ENCODE measurements at regions not wholly inside any gene's neighbourhood (a gene's known extent, or its start where the extent isn't known, plus 50 kb on each side); places are given as distances from the start of the nearest gene placed in this dataset.
A peak's percentile ranks its signal among the peaks of the same experiment; 100 is the strongest.

- DNase-seq (ENCODE audit: extremely low spot score, unreplicated experiment) = no peak
- Mint-ChIP-seq H3K4me1 (ENCODE audit: unreplicated experiment) (no peaks in the 10 kb centered on the region), H3K9me3 (ENCODE audit: unreplicated experiment) (no peaks in the 10 kb centered on the region), H3K27me3 (ENCODE audit: unreplicated experiment) (no peaks in the 10 kb centered on the region), H3K4me3 (ENCODE audit: unreplicated experiment) (no peak overlapping the region), H3K27ac (ENCODE audit: unreplicated experiment) (no peak overlapping the region), H3K36me3 (ENCODE audit: unreplicated experiment) (no peaks in the 10 kb centered on the region)
- TF ChIP-seq CTCF (IDR thresholded peaks at IDR 0.05) = no peak
Observed at GRCh38 chr11:38425578-38425977, 1827.5 kb upstream of the RAG2 start.

DNA sequence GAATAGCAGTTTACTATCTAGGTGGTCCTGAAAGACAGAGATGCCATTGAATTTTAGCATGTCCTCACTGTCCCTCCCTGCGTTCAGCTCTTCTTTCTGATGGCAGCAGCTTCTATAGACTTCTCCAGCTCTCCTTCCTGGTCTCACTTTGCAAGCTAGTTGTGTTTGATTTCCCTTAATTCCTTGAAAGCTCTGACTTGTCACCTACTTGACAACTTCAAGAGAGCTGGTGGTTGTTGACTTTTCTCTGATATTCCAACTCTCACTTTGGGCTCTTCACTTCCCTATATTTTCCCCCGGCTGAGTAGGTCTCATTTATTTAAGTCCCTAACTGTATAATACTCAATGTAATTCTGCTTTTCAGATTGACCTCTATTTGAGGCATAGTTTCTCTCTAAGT lies 1825.0 kb upstream of the RAG2 start:
- peaks cover under 1% of the 10 kb centered on the region for H3K9me3 Mint-ChIP-seq (ENCODE audit: unreplicated experiment)
- TF ChIP-seq CTCF (IDR thresholded peaks at IDR 0.05) = no peak
- no peaks in the 10 kb centered on the region for H3K4me1 Mint-ChIP-seq (ENCODE audit: unreplicated experiment)
- no peak overlapping the region for H3K27ac Mint-ChIP-seq (ENCODE audit: unreplicated experiment)
- DNase-seq (ENCODE audit: extremely low spot score, unreplicated experiment) = no peak
- no peaks in the 10 kb centered on the region for H3K36me3 Mint-ChIP-seq (ENCODE audit: unreplicated experiment)
- no peaks in the 10 kb centered on the region for H3K27me3 Mint-ChIP-seq (ENCODE audit: unreplicated experiment)
- H3K4me3 Mint-ChIP-seq (ENCODE audit: unreplicated experiment) = no peak overlapping the region

DNA sequence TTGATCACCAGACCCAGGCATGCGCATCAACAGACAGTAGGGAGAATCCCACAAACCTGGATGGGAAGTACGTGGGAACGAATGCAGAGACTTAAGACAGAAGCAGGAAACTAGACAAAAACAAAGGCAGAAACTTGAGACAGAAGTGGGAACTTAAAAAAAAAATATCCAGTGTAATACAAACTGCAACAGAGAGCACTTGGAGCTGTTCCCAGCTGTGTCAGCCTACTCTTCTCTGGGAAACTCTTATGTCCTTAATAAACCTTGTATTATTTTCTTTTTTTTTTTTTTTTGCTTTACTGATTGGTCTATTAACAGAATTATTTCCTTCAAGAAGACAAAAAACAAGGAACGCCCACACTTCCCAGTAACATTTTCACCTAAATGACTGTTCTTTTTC lies 1818.1 kb upstream of the RAG2 start:
- H3K27me3 Mint-ChIP-seq (ENCODE audit: unreplicated experiment) = no peaks in the 10 kb centered on the region
- H3K9me3 Mint-ChIP-seq (ENCODE audit: unreplicated experiment) = peaks cover 7% of the 10 kb centered on the region
- TF ChIP-seq CTCF (IDR thresholded peaks at IDR 0.05) = no peak
- H3K27ac Mint-ChIP-seq (ENCODE audit: unreplicated experiment) = peak overlapping the region; percentile 45
- H3K36me3 Mint-ChIP-seq (ENCODE audit: unreplicated experiment) = no peaks in the 10 kb centered on the region
- no peak overlapping the region for H3K4me3 Mint-ChIP-seq (ENCODE audit: unreplicated experiment)
- peaks cover 16% of the 10 kb centered on the region for H3K4me1 Mint-ChIP-seq (ENCODE audit: unreplicated experiment)
- DNase-seq (ENCODE audit: extremely low spot score, unreplicated experiment) = no peak

DNA sequence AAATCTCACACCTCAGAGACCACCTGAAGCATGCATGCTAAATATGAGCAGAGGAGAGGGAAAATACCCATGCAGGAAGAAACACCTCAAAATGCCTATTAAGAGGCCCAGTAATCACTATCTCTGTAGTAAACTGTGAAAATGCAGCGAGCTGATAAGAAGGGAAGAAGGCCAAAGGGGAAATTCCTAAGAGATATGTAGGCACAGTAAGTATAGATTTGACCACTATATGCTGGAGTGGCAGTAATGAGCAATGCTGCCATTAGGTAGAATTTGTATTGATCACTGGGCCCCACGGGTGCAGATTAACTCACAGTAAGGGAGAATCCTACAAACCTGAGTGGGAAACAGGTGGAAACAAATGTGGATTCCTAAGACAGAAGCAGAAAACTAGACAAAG lies 1813.1 kb upstream of the RAG2 start:
- Mint-ChIP-seq H3K9me3 (ENCODE audit: unreplicated experiment) (peaks cover 5% of the 10 kb centered on the region), H3K4me1 (ENCODE audit: unreplicated experiment) (peaks cover 17% of the 10 kb centered on the region), H3K4me3 (ENCODE audit: unreplicated experiment) (no peak overlapping the region), H3K27me3 (ENCODE audit: unreplicated experiment) (no peaks in the 10 kb centered on the region), H3K36me3 (ENCODE audit: unreplicated experiment) (no peaks in the 10 kb centered on the region), H3K27ac (ENCODE audit: unreplicated experiment) (no peak overlapping the region)
- no peak for DNase-seq (ENCODE audit: extremely low spot score, unreplicated experiment)
- TF ChIP-seq CTCF (IDR thresholded peaks at IDR 0.05) = no peak

GRCh38 chr11:38402063-38402462 lies 1804.0 kb upstream of the RAG2 start:
- peaks cover 18% of the 10 kb centered on the region for H3K9me3 Mint-ChIP-seq (ENCODE audit: unreplicated experiment)
- H3K27me3 Mint-ChIP-seq (ENCODE audit: unreplicated experiment) = no peaks in the 10 kb centered on the region
- peaks cover 3% of the 10 kb centered on the region for H3K36me3 Mint-ChIP-seq (ENCODE audit: unreplicated experiment)
- no peak for DNase-seq (ENCODE audit: extremely low spot score, unreplicated experiment)
- no peak for TF ChIP-seq CTCF (IDR thresholded peaks at IDR 0.05)
- no peaks in the 10 kb centered on the region for H3K4me1 Mint-ChIP-seq (ENCODE audit: unreplicated experiment)
- H3K4me3 Mint-ChIP-seq (ENCODE audit: unreplicated experiment) = no peak overlapping the region
- H3K27ac Mint-ChIP-seq (ENCODE audit: unreplicated experiment) = no peak overlapping the region

Data from osteocyte (in vitro differentiated cells).